ENCODE measurements at regions not wholly inside any gene's neighbourhood (a gene's known extent, or its start where the extent isn't known, plus 50 kb on each side); places are given as distances from the start of the nearest gene placed in this dataset.

- H3K4me2 ChIP-seq (ENCODE audit: extremely low read depth, insufficient read depth, low read length): no peak overlapping the region
- H3K79me2 ChIP-seq (ENCODE audit: control insufficient read depth, insufficient read depth, low read length): no peaks in the 10 kb centered on the region
- no peak for TF ChIP-seq EZH2 (IDR thresholded peaks at IDR 0.05; ENCODE audit: low read length, missing control alignments)
- no peak for TF ChIP-seq CTCF (conservative IDR thresholded peaks at IDR 0.05 in 1 of 2, IDR thresholded peaks at IDR 0.05 in 1 of 2; ENCODE audit: low read depth in 1 of 2, low read length in 2 of 2)
- no peaks in the 10 kb centered on the region for H3K36me3 ChIP-seq (ENCODE audit: control insufficient read depth, insufficient read depth, low read length)
- H3K27ac ChIP-seq (ENCODE audit: insufficient read depth, low read length): no peak overlapping the region
- H2AFZ ChIP-seq (ENCODE audit: low read length): no peak overlapping the region
- no peaks in the 10 kb centered on the region for H3K4me1 ChIP-seq (ENCODE audit: control insufficient read depth, extremely low read depth, insufficient read depth, low read length)
- no peak overlapping the region for H3K4me3 ChIP-seq (replicated peaks in 1 of 4; ENCODE audit: control extremely low read depth in 1 of 4, insufficient read depth in 1 of 4, low read depth in 3 of 4, low read length in 4 of 4)
- no peaks in the 10 kb centered on the region for H3K27me3 ChIP-seq (ENCODE audit: control insufficient read depth, insufficient read depth, low read length)
- DNase-seq (ENCODE audit: low read depth in 2 of 2): no peak
- H3K9me3 ChIP-seq (ENCODE audit: control insufficient read depth, insufficient read depth, low read depth, low read length): no peaks in the 10 kb centered on the region
- no peak overlapping the region for H3K9ac ChIP-seq (ENCODE audit: insufficient read depth, low read length)
- no peaks in the 10 kb centered on the region for H4K20me1 ChIP-seq (ENCODE audit: control insufficient read depth, extremely low read depth, insufficient read depth, low read length)
Observed at GRCh38 chr14:106845286-106846087, 1319.1 kb downstream of the TMEM121 start.

GRCh38 chr14:106846218-106846617 lies 1319.8 kb downstream of the TMEM121 start:
- no peak for DNase-seq (ENCODE audit: low read depth in 2 of 2)
- no peak for TF ChIP-seq EZH2 (IDR thresholded peaks at IDR 0.05; ENCODE audit: low read length, missing control alignments)
- no peak for TF ChIP-seq CTCF (conservative IDR thresholded peaks at IDR 0.05 in 1 of 2, IDR thresholded peaks at IDR 0.05 in 1 of 2; ENCODE audit: low read depth in 1 of 2, low read length in 2 of 2)
- Histone ChIP-seq H3K27ac (ENCODE audit: insufficient read depth, low read length) (no peak overlapping the region), H3K9me3 (ENCODE audit: control insufficient read depth, insufficient read depth, low read depth, low read length) (no peaks in the 10 kb centered on the region), H2AFZ (ENCODE audit: low read length) (no peak overlapping the region), H3K4me1 (ENCODE audit: control insufficient read depth, extremely low read depth, insufficient read depth, low read length) (no peaks in the 10 kb centered on the region), H3K27me3 (ENCODE audit: control insufficient read depth, insufficient read depth, low read length) (no peaks in the 10 kb centered on the region), H4K20me1 (ENCODE audit: control insufficient read depth, extremely low read depth, insufficient read depth, low read length) (no peaks in the 10 kb centered on the region), H3K9ac (ENCODE audit: insufficient read depth, low read length) (no peak overlapping the region), H3K4me3 (replicated peaks in 1 of 4; ENCODE audit: control extremely low read depth in 1 of 4, insufficient read depth in 1 of 4, low read depth in 3 of 4, low read length in 4 of 4) (no peak overlapping the region), H3K4me2 (ENCODE audit: extremely low read depth, insufficient read depth, low read length) (no peak overlapping the region), H3K36me3 (ENCODE audit: control insufficient read depth, insufficient read depth, low read length) (no peaks in the 10 kb centered on the region), H3K79me2 (ENCODE audit: control insufficient read depth, insufficient read depth, low read length) (no peaks in the 10 kb centered on the region)

- DNase-seq (ENCODE audit: low read depth in 2 of 2): peak in 1 of 2 donors; percentile 0
- H3K9ac ChIP-seq (ENCODE audit: insufficient read depth, low read length): no peak overlapping the region
- no peak overlapping the region for H3K27ac ChIP-seq (ENCODE audit: insufficient read depth, low read length)
Observed at GRCh38 chr14:106848330-106849121, 1322.1 kb downstream of the TMEM121 start.

More at GRCh38 chr14:106848330-106849121, 1322.1 kb downstream of the TMEM121 start:
- no peaks in the 10 kb centered on the region for H3K4me1 ChIP-seq (ENCODE audit: control insufficient read depth, extremely low read depth, insufficient read depth, low read length)
- H2AFZ ChIP-seq (ENCODE audit: low read length): no peak overlapping the region
- H3K36me3 ChIP-seq (ENCODE audit: control insufficient read depth, insufficient read depth, low read length): no peaks in the 10 kb centered on the region
- H3K79me2 ChIP-seq (ENCODE audit: control insufficient read depth, insufficient read depth, low read length): no peaks in the 10 kb centered on the region
- no peaks in the 10 kb centered on the region for H4K20me1 ChIP-seq (ENCODE audit: control insufficient read depth, extremely low read depth, insufficient read depth, low read length)
- H3K9me3 ChIP-seq (ENCODE audit: control insufficient read depth, insufficient read depth, low read depth, low read length): no peaks in the 10 kb centered on the region
- no peak overlapping the region for H3K4me3 ChIP-seq (replicated peaks in 1 of 4; ENCODE audit: control extremely low read depth in 1 of 4, insufficient read depth in 1 of 4, low read depth in 3 of 4, low read length in 4 of 4)
- no peak for TF ChIP-seq EZH2 (IDR thresholded peaks at IDR 0.05; ENCODE audit: low read length, missing control alignments)
- TF ChIP-seq CTCF (conservative IDR thresholded peaks at IDR 0.05 in 1 of 2, IDR thresholded peaks at IDR 0.05 in 1 of 2; ENCODE audit: low read depth in 1 of 2, low read length in 2 of 2): no peak
- no peak overlapping the region for H3K4me2 ChIP-seq (ENCODE audit: extremely low read depth, insufficient read depth, low read length)
- no peaks in the 10 kb centered on the region for H3K27me3 ChIP-seq (ENCODE audit: control insufficient read depth, insufficient read depth, low read length)
